B cell (primary cell): ENCODE measurements at regions not wholly inside any gene's neighbourhood (a gene's known extent, or its start where the extent isn't known, plus 50 kb on each side); places are given as distances from the start of the nearest gene placed in this dataset.

Experiments
- ATAC-seq: fragments of 200-7000 bp; cut with Tn5 transposase; one replicate; pipeline ENCODE4 v1.10.0; 2021; ENCODE audit warnings: low read depth, mild to moderate bottlenecking, moderate number of reproducible peaks, moderate library complexity
- CTCF ChIA-PET: fragments of 350-600 bp; sonication (Branson Sonifier 250); formaldehyde crosslinking; loops from one replicate; lab custom pipeline; 2021; ENCODE audit warnings: antibody characterized with exemption, inconsistent platforms; lab: Charles Lee
- POLR2A ChIA-PET: fragments of 350-600 bp; sonication (Branson Sonifier 250); formaldehyde crosslinking; loops from one replicate; lab custom pipeline; 2021; ENCODE audit warnings: antibody characterized with exemption; lab: Charles Lee
- DNase-seq: peaks from one replicate; pipeline ENCODE4 v3.0.0; 2013
- H2AFZ ChIP-seq: 2 replicates; pipeline ENCODE4 v1.6.1; 2012; ENCODE audit warnings: mild to moderate bottlenecking, low read depth, low read length; ENCODE audit not compliant: insufficient read depth, poor library complexity, severe bottlenecking
- H3K27ac ChIP-seq, 2 donors: 1 replicate in 1 of 2; 2 replicates in 1 of 2; pipeline ENCODE4 v1.5.1; 2012 to 2013; ENCODE audit warnings: low read length in 2 of 2, mild to moderate bottlenecking in 2 of 2, moderate library complexity in 1 of 2
- H3K27me3 ChIP-seq, 4 experiments: fragments of 200-600 bp in 1 of 4; sonication (generic) in 1 of 4; replicated peaks in 1 of 4; 1 replicate in 2 of 4; 2 replicates in 2 of 4; pipeline versions ENCODE4 v1.6.1 to v1.7.0; 2013 to 2016; ENCODE audit warnings: low read length in 3 of 4, mild to moderate bottlenecking in 2 of 4, mixed read lengths in 1 of 4, moderate library complexity in 1 of 4; ENCODE audit not compliant: insufficient read depth in 4 of 4, control insufficient read depth in 3 of 4; ENCODE audit errors: control extremely low read depth in 1 of 4
- H3K36me3 ChIP-seq, 2 experiments: replicated peaks in 1 of 2; 1 replicate in 1 of 2; 2 replicates in 1 of 2; pipeline versions ENCODE4 v1.6.1 to v1.7.1; 2013; ENCODE audit warnings: low read length in 1 of 2; ENCODE audit not compliant: insufficient read depth in 2 of 2, control insufficient read depth in 1 of 2; ENCODE audit errors: control extremely low read depth in 1 of 2, extremely low read depth in 1 of 2
- H3K4me1 ChIP-seq, 2 donors: fragments of 200-600 bp in 1 of 2; sonication (generic) in 1 of 2; 1 replicate in 1 of 2; 2 replicates in 1 of 2; pipeline versions ENCODE4 v1.5.1 to v1.6.1; 2013 to 2017; ENCODE audit warnings: low read length in 2 of 2; ENCODE audit not compliant: control insufficient read depth in 2 of 2, insufficient read depth in 2 of 2
- H3K4me2 ChIP-seq: replicated peaks from 2 replicates; pipeline ENCODE3; 2012; ENCODE audit warnings: mild to moderate bottlenecking, low read depth, low read length; ENCODE audit not compliant: poor library complexity, severe bottlenecking
- H3K4me3 ChIP-seq, 5 experiments: fragments of 200-600 bp in 1 of 5; sonication (generic) in 1 of 5; 1 replicate in 3 of 5; 2 replicates in 2 of 5; pipeline versions ENCODE4 v1.5.1 to v1.7.0; 2011 to 2016; ENCODE audit warnings: low read length in 4 of 5, mild to moderate bottlenecking in 4 of 5, low read depth in 2 of 5, control low read depth in 1 of 5, moderate library complexity in 1 of 5; ENCODE audit not compliant: insufficient read depth in 1 of 5; ENCODE audit errors: control extremely low read depth in 1 of 5, extremely low read depth in 1 of 5
- H3K79me2 ChIP-seq: fragments of 200-600 bp; sonication (generic); one replicate; pipeline ENCODE4 v1.6.0; 2016; ENCODE audit warnings: low read length; ENCODE audit not compliant: control insufficient read depth, insufficient read depth
- H3K9ac ChIP-seq: fragments of 200-600 bp; sonication (generic); 2 replicates; pipeline ENCODE4 v1.6.1; 2017; ENCODE audit warnings: mild to moderate bottlenecking, low read length, moderate library complexity
- H3K9me3 ChIP-seq, 3 donors: one replicate each; pipeline versions ENCODE4 v1.6.1 to v1.7.1; 2013; ENCODE audit warnings: low read length in 2 of 3; ENCODE audit not compliant: control insufficient read depth in 2 of 3, insufficient read depth in 1 of 3; ENCODE audit errors: control extremely low read depth in 1 of 3
- H4K20me1 ChIP-seq: 2 replicates; pipeline ENCODE4 v1.6.0; 2012; ENCODE audit warnings: mild to moderate bottlenecking, low read length; ENCODE audit not compliant: insufficient read depth, control insufficient read depth, poor library complexity, severe bottlenecking
- H3K27ac Mint-ChIP-seq: one replicate; pipeline ENCODE4 v1.8.0; 2021; ENCODE audit warnings: mixed read lengths
- H3K27me3 Mint-ChIP-seq: one replicate; pipeline ENCODE4 v1.8.0; 2021; ENCODE audit warnings: mixed read lengths
- H3K4me1 Mint-ChIP-seq: one replicate; pipeline ENCODE4 v1.8.0; 2021; ENCODE audit warnings: mixed read lengths
- H3K4me3 Mint-ChIP-seq: one replicate; pipeline ENCODE4 v1.8.0; 2021; ENCODE audit warnings: mixed read lengths
- H3K9me3 Mint-ChIP-seq: one replicate; pipeline ENCODE4 v1.8.0; 2022; ENCODE audit warnings: mixed read lengths; ENCODE audit not compliant: insufficient read depth
- CTCF ChIP-seq: fragments of 200-600 bp; IDR thresholded peaks from one replicate; pipeline ENCODE4 v1.8.0; 2022; ENCODE audit warnings: antibody characterized with exemption, mild to moderate bottlenecking
- EZH2 ChIP-seq: IDR thresholded peaks from 2 replicates; pipeline ENCODE4 v1.6.1; 2012; ENCODE audit warnings: borderline replicate concordance, low read depth, mild to moderate bottlenecking, moderate library complexity, low read length; ENCODE audit not compliant: insufficient read depth, poor library complexity, severe bottlenecking
- WGBS: methylation state at CpG from one replicate; pipeline ENCODE4 v1.1.5; 2013; ENCODE audit warnings: missing lambda C conversion rate; ENCODE audit not compliant: insufficient coverage; 5-methylcytosine and 5-hydroxymethylcytosine counted together
- intact Hi-C: fragments of 100-400 bp; cut with micrococcal nuclease; formaldehyde crosslinking; loops from one replicate; pipeline ENCODE4 v1.10.0; 2022

GRCh38 chr2:226620176-226620575 lies 179.4 kb downstream of the IRS1 start:
- no peaks in the 10 kb centered on the region for H3K4me1 Mint-ChIP-seq

GRCh38 chr2:226619707-226620106 lies 179.9 kb downstream of the IRS1 start:
- Mint-ChIP-seq H3K27ac (no peak overlapping the region), H3K4me3 (no peak overlapping the region), H3K4me1 (no peaks in the 10 kb centered on the region), H3K9me3 (no peaks in the 10 kb centered on the region), H3K27me3 (peaks cover 20% of the 10 kb centered on the region)
- CTCF ChIA-PET: no interaction called here
- WGBS: no CpG with 5 or more reads among the region's 3 CpGs
- no peak for DNase-seq
- Histone ChIP-seq H3K79me2 (no peaks in the 10 kb centered on the region), H3K9ac (no peak overlapping the region), H3K9me3 (no peaks in the 10 kb centered on the region), H3K4me1 (no peaks in the 10 kb centered on the region), H3K4me2 (no peak overlapping the region), H2AFZ (no peak overlapping the region), H4K20me1 (no peaks in the 10 kb centered on the region), H3K4me3 (no peak overlapping the region), H3K27me3 (no peaks in the 10 kb centered on the region), H3K36me3 (no peaks in the 10 kb centered on the region), H3K27ac (no peak overlapping the region)
- POLR2A ChIA-PET: no interaction called here
- intact Hi-C loops: loop anchor here (10.0 kb wide), 1 partner anchor 185 kb away; no protein-coding TSS in a partner anchor
- TF ChIP-seq EZH2: no peak
- no peak for TF ChIP-seq CTCF
- ATAC-seq: no peak

More at GRCh38 chr2:226620176-226620575, 179.4 kb downstream of the IRS1 start:
- H3K27ac Mint-ChIP-seq: no peak overlapping the region
- no peak for TF ChIP-seq CTCF
- TF ChIP-seq EZH2: no peak
- H3K27me3 Mint-ChIP-seq: peaks cover 20% of the 10 kb centered on the region
- Histone ChIP-seq H4K20me1 (no peaks in the 10 kb centered on the region), H3K9ac (no peak overlapping the region), H3K4me1 (no peaks in the 10 kb centered on the region), H3K36me3 (no peaks in the 10 kb centered on the region), H2AFZ (no peak overlapping the region), H3K9me3 (no peaks in the 10 kb centered on the region), H3K79me2 (no peaks in the 10 kb centered on the region), H3K4me2 (no peak overlapping the region), H3K27ac (no peak overlapping the region), H3K27me3 (no peaks in the 10 kb centered on the region), H3K4me3 (no peak overlapping the region)
- ATAC-seq (no peak), DNase-seq (no peak)
- CTCF ChIA-PET: no interaction called here
- intact Hi-C loops: loop anchor here (10.0 kb wide), 1 partner anchor 185 kb away; no protein-coding TSS in a partner anchor
- 94% methylated on average over 2 of the region's 3 CpGs for WGBS
- POLR2A ChIA-PET: no interaction called here
- H3K9me3 Mint-ChIP-seq: no peaks in the 10 kb centered on the region
- H3K4me3 Mint-ChIP-seq: no peak overlapping the region
